Mesothelial cell of epicardium (in vitro differentiated cells): ENCODE measurements at regions not wholly inside any gene's neighbourhood (a gene's known extent, or its start where the extent isn't known, plus 50 kb on each side); places are given as distances from the start of the nearest gene placed in this dataset.

Experiments used
- DNase-seq, 2 experiments: peaks; one replicate each; pipeline ENCODE4 v3.0.0; 2021; ENCODE audit warnings: low spot score in 2 of 2; ENCODE audit not compliant: unreplicated experiment in 2 of 2
- H3K27ac Mint-ChIP-seq: 2 replicates; pipeline ENCODE4 v1.8.0; 2021; ENCODE audit warnings: mixed read lengths
- H3K27me3 Mint-ChIP-seq: 2 replicates; pipeline ENCODE4 v1.8.0; 2021; ENCODE audit warnings: low read depth, mixed read lengths
- H3K36me3 Mint-ChIP-seq: 2 replicates; pipeline ENCODE4 v1.8.0; 2021; ENCODE audit warnings: mixed read lengths
- H3K4me1 Mint-ChIP-seq: 2 replicates; pipeline ENCODE4 v1.8.0; 2021; ENCODE audit warnings: mixed read lengths
- H3K4me3 Mint-ChIP-seq: 2 replicates; pipeline ENCODE4 v1.8.0; 2021; ENCODE audit warnings: mild to moderate bottlenecking, moderate library complexity, mixed read lengths
- H3K9me3 Mint-ChIP-seq: 2 replicates; pipeline ENCODE4 v1.8.0; 2021; ENCODE audit warnings: mixed read lengths
- TF ChIP-seq, protein P1 (sequence below): fragments of 200-600 bp; sonication (generic); IDR thresholded peaks from one replicate; pipeline ENCODE4 v1.5.0; 2021; ENCODE audit warnings: antibody characterized with exemption; ENCODE audit not compliant: unreplicated experiment

DNA sequence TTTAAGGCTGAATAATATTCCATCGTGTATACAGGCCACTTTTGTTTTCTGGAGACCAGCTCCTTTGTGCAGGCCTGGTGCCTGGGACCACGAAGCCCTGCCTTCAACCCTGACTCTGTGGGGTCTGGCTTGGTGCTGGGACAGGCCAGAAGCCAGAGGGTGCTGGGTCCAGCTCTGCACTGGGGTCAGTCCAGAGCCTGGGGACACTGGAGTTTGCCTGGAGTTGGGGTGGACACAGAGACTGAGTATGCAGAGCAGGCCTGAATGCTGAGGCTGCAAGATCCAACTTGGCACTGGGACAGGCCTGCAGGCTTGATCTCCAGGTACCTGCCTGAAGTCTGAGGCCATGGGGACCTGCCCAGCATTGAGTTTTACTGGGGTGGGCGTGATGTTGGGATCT is 558.8 kb upstream of the CNTNAP2 start:
- Mint-ChIP-seq H3K27ac (no peak overlapping the region), H3K27me3 (no peaks in the 10 kb centered on the region), H3K9me3 (peaks cover 27% of the 10 kb centered on the region), H3K4me1 (no peaks in the 10 kb centered on the region), H3K4me3 (no peak overlapping the region), H3K36me3 (no peaks in the 10 kb centered on the region)
- no peak for DNase-seq
- TF ChIP-seq, protein P1, sequence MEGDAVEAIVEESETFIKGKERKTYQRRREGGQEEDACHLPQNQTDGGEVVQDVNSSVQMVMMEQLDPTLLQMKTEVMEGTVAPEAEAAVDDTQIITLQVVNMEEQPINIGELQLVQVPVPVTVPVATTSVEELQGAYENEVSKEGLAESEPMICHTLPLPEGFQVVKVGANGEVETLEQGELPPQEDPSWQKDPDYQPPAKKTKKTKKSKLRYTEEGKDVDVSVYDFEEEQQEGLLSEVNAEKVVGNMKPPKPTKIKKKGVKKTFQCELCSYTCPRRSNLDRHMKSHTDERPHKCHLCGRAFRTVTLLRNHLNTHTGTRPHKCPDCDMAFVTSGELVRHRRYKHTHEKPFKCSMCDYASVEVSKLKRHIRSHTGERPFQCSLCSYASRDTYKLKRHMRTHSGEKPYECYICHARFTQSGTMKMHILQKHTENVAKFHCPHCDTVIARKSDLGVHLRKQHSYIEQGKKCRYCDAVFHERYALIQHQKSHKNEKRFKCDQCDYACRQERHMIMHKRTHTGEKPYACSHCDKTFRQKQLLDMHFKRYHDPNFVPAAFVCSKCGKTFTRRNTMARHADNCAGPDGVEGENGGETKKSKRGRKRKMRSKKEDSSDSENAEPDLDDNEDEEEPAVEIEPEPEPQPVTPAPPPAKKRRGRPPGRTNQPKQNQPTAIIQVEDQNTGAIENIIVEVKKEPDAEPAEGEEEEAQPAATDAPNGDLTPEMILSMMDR = no peak

DNA sequence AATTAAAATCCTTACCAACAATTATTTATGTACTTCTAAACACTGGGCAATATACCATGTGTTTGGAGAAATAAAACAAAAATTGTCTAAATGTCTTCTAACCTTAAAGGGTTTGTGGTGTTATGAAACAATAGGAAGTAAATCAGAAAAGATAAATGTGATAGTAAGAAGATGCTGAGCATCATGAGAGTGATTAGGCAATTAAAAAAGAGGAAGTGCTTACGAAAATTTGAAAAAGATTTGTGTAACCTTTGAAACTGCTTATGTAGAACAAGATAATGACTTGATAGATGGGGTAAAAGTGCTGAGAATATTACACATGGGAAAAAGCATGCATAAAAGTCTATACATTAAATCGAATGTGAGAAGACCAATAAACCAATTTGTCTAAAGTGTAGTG is 573.4 kb upstream of the CNTNAP2 start:
- Mint-ChIP-seq H3K27ac (no peak overlapping the region), H3K4me1 (no peaks in the 10 kb centered on the region), H3K36me3 (no peaks in the 10 kb centered on the region), H3K4me3 (no peak overlapping the region), H3K27me3 (no peaks in the 10 kb centered on the region), H3K9me3 (no peaks in the 10 kb centered on the region)
- DNase-seq = no peak
- TF ChIP-seq, protein P1 = no peak

GRCh38 chr7:145539910-145540309 is 576.7 kb upstream of the CNTNAP2 start:
- Mint-ChIP-seq H3K36me3 (no peaks in the 10 kb centered on the region), H3K27me3 (no peaks in the 10 kb centered on the region), H3K4me1 (no peaks in the 10 kb centered on the region), H3K4me3 (no peak overlapping the region), H3K9me3 (no peaks in the 10 kb centered on the region), H3K27ac (no peak overlapping the region)
- TF ChIP-seq, protein P1 = no peak
- DNase-seq = no peak

- H3K27ac Mint-ChIP-seq = no peak overlapping the region
- no peaks in the 10 kb centered on the region for H3K9me3 Mint-ChIP-seq
- H3K36me3 Mint-ChIP-seq = no peaks in the 10 kb centered on the region
- TF ChIP-seq, protein P1 = no peak
- H3K4me1 Mint-ChIP-seq = no peaks in the 10 kb centered on the region
- H3K4me3 Mint-ChIP-seq = no peak overlapping the region
- no peaks in the 10 kb centered on the region for H3K27me3 Mint-ChIP-seq
- no peak for DNase-seq
These were observed 582.3 kb upstream of the CNTNAP2 start for GRCh38 chr7:145534301-145534700.

- H3K27me3 Mint-ChIP-seq = no peaks in the 10 kb centered on the region
These were observed 596.3 kb upstream of the CNTNAP2 start for GRCh38 chr7:145520284-145520683.

More at GRCh38 chr7:145520284-145520683, 596.3 kb upstream of the CNTNAP2 start:
- H3K4me3 Mint-ChIP-seq = no peak overlapping the region
- no peaks in the 10 kb centered on the region for H3K9me3 Mint-ChIP-seq
- H3K27ac Mint-ChIP-seq = no peak overlapping the region
- H3K4me1 Mint-ChIP-seq = no peaks in the 10 kb centered on the region
- TF ChIP-seq, protein P1 = no peak
- no peaks in the 10 kb centered on the region for H3K36me3 Mint-ChIP-seq
- no peak for DNase-seq
